Inferior parietal cortex (tissue), 1 donor: ENCODE measurements at regions not wholly inside any gene's neighbourhood (a gene's known extent, or its start where the extent isn't known, plus 50 kb on each side); places are given as distances from the start of the nearest gene placed in this dataset.
"Not testable (repeated sequence)": the region's sequence is repeated elsewhere in the genome, so short reads cannot be mapped to it uniquely, and the experiment has no call there.

Source experiments
- DNase-seq: peaks from one replicate; pipeline ENCODE4 v3.0.0-alpha.2; 2016; ENCODE audit errors: extremely low spot score

DNA sequence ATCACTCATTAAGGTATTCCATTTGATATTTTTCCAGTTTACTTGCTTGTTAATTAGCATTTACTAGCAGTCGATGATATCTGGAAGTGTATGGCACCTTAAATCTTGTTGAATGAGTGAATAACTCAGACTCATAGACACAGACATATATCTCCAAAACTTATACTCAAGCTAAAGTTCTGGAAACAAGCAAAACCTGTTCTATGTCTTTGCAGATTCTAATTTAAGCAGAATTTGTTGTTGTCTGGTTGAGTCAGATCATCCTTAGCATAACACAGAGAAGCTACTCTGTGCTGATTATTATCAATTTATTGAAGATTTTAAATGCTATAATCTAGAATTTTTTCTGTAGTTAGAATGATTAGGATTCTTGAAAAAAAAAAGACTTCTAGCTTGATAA, 296.2 kb downstream of the MDFIC start:
- DNase-seq, result no peak

- no peak for DNase-seq
Measured at GRCh38 chr7:115217373-115217772, 295.5 kb downstream of the MDFIC start.

- DNase-seq, result no peak
Measured at GRCh38 chr7:115216652-115217051, 294.8 kb downstream of the MDFIC start.

DNA sequence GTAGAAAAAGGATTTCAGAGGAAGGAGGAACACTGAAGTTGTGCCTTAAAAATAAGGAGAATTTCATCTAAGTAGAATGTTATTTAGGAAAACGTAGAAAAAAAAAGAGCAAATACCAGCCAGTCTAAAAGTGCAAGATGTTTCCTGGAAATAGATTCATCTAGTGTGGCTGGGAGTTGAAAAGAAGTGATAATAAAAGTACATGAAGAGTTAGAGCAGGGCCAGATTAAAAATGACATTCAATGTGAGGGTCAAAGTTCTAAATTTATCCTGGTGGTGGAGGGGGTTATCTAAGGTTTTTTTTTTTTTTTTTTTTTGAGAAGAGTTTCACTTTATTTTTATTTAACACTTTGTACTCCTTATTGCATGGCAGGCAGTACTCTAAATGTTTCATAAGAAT, 289.3 kb downstream of the MDFIC start:
- no peak for DNase-seq

- no peak for DNase-seq
Measured at GRCh38 chr7:115210552-115210951, 288.7 kb downstream of the MDFIC start.

DNA sequence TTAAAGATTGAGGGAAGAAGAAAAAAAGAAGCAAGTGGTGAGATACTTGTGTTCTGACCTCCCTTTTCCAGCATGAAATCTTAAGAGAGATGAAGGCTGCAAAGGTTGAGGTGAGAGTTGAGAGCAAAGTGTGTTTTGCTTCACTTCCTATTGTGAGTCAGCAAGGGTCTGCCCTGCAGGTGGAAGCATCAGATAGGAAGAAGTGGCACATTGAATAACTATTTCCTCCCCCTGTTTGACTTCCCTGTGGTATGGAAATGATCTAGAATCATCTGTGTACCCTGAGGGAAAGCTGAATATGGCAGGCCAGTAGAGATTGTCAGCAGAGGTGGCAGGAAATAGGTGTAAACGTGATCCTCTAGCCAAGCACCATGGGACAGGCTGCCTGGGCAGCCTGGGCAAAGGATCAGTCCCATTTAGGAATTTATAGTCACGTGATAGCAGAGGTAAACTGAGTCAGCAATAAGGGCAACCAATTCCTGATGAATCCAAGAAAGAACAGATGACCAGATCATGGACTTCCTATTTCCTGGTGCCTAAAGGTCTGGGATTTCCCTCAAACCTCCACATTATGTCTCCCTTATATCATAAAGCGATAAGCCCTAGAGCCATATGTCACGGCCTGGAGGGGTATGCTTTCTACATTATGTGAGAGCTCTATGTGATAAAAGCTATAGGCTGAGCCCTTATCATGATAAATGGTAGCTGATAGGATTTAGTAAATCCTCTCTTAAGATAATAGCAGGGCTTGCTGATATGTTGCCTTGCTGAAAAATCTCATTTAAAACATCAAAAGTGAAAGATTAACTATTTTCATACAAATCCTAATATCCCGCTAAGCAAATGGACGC, 287.0 kb downstream of the MDFIC start:
- no peak for DNase-seq

GRCh38 chr7:115206374-115206773, 284.5 kb downstream of the MDFIC start:
- not testable (repeated sequence) for DNase-seq

DNA sequence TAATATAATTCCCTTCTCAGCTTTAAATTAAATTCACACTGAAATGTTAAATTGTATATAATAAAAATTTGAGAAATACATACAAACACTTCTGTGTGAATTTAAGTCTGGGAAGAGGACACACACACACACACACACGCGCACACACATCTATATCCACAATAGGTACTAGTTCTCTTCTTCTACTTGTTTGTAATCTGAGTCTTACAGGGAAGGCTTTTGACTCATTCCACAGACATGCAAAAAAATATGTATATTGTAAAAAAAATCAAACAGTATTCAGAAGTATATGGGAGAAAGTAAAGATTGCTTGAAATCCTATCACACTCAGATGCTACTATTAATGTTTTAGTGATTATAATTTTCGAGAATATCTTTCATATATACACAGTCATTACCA, 276.2 kb downstream of the MDFIC start:
- DNase-seq, result no peak

GRCh38 chr7:115195208-115195607, 273.3 kb downstream of the MDFIC start:
- no peak for DNase-seq

DNA sequence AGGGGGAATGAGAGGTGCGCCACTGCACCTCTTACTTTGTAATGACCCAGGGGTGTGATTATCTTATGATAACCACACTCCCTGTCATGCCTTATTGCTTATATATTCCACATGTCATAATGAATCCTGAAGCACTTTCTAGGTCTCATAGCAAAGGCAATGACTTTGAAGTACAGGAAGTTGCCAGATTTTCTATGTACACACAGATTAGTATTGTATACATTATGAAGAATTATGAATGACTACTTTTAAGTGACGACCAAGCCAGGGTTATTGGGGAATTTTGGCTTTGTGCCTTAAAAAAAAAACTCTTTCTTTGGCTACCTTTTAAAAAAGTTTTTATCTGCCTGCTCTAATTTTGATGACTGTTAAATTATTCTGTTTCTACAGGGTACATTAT, 269.6 kb downstream of the MDFIC start:
- no peak for DNase-seq

DNA sequence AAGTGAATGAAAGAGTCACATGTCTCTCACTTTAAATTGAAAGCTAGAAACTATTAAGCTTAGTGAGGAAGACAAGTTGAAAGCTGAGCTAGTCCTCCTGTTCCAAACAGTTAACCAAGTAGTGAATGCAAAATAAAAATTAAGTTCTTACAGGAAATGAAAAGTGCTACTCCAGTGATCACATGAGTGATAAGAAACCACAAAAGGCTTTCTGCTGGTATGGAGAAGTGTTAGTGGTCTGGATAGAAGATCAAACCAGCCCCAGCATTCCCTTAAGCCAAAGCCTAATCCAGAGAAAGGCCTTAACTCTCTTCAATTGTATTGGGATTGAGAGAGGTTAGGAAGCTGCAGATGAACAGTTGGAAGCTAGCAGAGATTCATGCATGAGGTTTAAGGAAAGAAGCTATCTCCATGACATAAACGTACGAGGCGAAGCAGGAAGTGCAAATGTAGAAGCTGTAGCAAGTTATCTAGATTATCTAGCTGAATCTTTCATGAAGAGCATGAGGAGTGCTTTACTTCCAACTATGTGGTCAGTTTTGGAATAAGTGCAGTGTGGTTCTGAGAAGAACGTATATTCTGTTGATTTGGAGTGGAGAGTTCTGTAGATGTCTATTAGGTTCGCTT, 261.6 kb downstream of the MDFIC start:
- no peak for DNase-seq

DNA sequence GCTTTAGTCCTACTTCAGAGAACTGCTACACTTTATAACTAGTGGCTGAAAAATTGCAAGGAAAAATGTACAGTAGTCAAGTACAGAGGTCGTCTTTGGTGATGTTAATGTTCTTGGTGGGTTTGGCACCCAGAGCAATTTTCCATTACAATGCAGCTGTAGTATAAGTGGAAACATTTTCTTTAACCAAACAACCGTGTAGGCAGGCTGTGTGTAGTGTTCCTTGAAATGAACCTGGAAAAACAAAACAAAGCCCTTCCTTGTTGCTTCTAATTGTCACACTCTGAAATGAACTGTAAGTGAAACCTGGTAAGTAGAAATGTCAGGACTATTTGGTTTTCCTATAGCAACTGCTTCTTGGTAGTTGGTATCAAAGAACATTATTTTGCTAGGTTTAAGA, 256.9 kb downstream of the MDFIC start:
- DNase-seq, result no peak

GRCh38 chr7:115177823-115178222, 255.9 kb downstream of the MDFIC start:
- no peak for DNase-seq

DNA sequence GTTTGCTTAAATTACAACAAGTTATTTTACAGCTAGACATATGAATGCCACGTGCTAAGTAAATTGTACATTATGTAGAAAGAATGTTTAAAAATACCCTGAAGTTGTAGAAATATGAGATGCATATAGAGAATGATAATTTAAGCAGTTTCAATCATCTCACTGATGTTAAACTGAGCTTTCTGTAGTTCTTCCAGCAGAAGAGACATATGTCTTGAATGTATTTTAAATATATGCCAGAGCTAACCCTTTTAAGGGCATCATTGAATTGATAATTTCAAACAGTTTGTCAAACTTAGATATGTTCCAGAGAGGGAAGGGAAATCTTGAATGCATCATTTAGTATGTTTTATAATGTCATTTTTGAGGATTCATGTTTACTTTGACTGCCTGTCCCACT, 255.2 kb downstream of the MDFIC start:
- DNase-seq, result no peak

DNA sequence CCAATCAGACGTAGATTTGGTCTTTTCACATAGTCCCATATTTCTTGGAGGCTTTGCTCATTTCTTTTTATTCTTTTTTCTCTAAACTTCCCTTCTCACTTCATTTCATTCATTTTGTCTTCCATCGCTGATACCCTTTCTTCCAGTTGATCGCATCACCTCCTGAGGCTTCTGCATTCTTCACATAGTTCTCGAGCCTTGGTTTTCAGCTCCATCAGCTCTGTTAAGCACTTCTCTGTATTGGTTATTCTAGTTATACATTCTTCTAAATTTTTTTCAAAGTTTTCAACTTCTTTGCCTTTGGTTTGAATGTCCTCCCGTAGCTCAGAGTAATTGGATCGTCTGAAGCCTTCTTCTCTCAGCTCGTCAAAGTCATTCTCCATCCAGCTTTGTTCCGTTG, 250.5 kb downstream of the MDFIC start:
- DNase-seq, result not testable (repeated sequence)

DNA sequence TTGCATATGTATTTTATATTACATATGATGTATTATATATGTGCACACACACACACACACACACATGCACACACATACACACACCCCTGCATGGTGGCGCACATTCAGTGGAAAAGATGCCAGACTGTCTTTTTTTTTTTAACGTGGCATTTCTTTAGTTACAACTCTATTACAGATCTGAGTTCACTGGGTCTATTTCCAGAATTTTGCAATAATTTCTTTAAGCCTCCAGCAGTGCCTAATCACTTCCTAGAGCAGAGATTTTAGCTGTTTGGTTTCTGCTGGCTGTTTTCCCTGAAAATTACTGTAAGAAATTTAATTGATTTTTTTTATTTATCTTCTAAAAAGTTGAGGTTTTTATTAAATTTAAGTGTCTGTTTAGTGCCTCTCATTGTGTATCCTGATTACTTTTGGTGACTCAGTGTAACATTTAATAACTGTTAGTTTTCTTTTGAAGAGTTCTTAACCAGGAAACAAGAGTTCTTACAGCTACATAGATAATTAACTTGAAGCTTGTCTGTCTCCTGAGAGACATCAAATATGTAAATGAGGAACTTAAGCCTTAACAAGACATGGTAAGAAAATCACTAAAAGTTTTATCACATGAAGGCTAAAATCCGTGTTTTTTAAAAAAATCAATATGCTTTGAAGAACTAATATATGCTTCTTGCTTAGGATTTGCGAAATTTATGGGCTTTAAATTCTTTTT, 232.0 kb downstream of the MDFIC start:
- no peak for DNase-seq

- no peak for DNase-seq
Measured at GRCh38 chr7:115153176-115153575, 231.3 kb downstream of the MDFIC start.

- no peak for DNase-seq
Measured at GRCh38 chr7:115146148-115146547, 224.3 kb downstream of the MDFIC start.

GRCh38 chr7:115145512-115145911, 223.6 kb downstream of the MDFIC start:
- no peak for DNase-seq

DNA sequence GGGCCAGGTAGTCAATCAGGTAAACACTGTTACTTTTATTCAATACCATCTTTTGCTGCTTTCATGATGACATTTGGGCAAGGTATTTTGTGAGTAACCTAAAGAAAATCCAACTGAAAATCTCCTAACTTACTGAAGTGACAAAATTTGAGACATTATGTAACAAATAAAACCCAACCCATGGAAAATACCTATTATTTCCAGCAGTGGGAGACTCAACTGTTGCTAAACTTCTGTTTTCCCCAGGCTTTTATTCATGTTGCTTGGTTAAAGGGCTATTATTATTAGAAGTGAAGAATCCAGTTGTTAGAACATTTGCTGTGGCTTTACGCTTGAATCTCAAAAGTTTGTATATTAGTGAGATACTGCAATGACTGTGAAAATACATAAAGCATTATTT, 215.9 kb downstream of the MDFIC start:
- DNase-seq, result no peak

GRCh38 chr7:115136796-115137443, 215.0 kb downstream of the MDFIC start:
- no peak for DNase-seq

GRCh38 chr7:115135769-115136410, 214.0 kb downstream of the MDFIC start:
- no peak for DNase-seq
